Lower leg skin (tissue), 4 donors: ENCODE measurements at regions not wholly inside any gene's neighbourhood (a gene's known extent, or its start where the extent isn't known, plus 50 kb on each side); places are given as distances from the start of the nearest gene placed in this dataset.

Source experiments
- DNase-seq, 2 donors: peaks; one replicate each; pipeline ENCODE4 v3.0.0-alpha.2; 2019; ENCODE audit warnings: low spot score in 2 of 2
- H3K4me3 ChIP-seq: fragments of 200-600 bp; sonication (generic); 2 replicates; pipeline ENCODE4 v1.5.1; 2017; ENCODE audit warnings: mild to moderate bottlenecking, low read depth; ENCODE audit not compliant: poor library complexity, severe bottlenecking
- POLR2A ChIP-seq, 2 donors: fragments of 450-650 bp; IDR thresholded peaks; one replicate each; pipeline ENCODE4 v1.6.1; 2016 to 2017; ENCODE audit warnings: antibody characterized with exemption in 2 of 2, mild to moderate bottlenecking in 1 of 2, moderate library complexity in 1 of 2
- WGBS, 2 donors: methylation state at CpG; one replicate each; pipeline ENCODE4 v1.1.5; 2018; 5-methylcytosine and 5-hydroxymethylcytosine counted together
- intact Hi-C: fragments of 100-400 bp; cut with DNase I; formaldehyde crosslinking; loops from one replicate; pipeline ENCODE4 v1.15.0; 2023; ENCODE audit warnings: low total_unique reads
- TF ChIP-seq, protein P1 (sequence below), 3 donors: fragments of 450-650 bp; IDR thresholded peaks; one replicate each; pipeline ENCODE4 v1.5.1; 2016; ENCODE audit warnings: antibody characterized with exemption in 3 of 3, mild to moderate bottlenecking in 3 of 3, moderate library complexity in 2 of 3

DNA sequence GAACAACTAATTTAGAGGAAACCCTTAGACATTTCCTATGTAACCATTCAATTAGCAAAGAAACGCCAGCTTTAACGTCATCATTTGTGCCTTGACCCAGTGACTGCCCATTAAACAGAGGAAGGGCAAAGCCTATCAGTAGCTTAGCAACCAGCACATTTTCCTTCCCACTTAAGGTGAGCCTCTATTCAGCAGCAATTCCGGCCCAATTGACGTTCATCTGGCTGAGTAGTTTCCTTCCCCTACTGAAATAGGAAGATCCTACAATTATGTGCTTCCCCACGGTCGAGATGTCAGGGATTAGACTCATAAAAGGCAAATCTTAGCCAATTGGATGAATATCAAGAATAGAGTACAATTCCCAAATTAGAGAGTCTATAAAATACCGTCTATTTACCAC is 482.1 kb upstream of the ADAMTS5 start:
- 59 to 65% methylated on average over 7 of the region's 7 CpGs for WGBS, 2 donors

DNA sequence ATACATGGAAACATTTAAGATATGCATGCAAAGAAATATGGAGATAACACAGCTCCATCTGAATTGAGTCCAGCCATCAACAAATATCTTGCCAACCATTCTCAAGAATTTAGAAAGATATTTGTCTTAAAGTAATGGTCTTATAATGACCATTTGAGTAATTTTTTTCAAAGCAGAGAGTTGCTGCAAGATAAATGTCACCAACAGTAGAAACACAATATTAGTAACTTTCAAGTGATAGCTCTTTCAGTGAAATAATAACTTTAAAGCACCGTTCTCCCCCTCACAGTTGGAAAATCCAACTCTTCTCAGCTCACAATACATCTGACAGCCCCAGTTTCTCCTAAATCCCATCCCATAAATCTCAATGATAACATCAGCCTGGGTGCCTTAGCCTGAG is 481.0 kb upstream of the ADAMTS5 start:
- TF ChIP-seq, protein P1, sequence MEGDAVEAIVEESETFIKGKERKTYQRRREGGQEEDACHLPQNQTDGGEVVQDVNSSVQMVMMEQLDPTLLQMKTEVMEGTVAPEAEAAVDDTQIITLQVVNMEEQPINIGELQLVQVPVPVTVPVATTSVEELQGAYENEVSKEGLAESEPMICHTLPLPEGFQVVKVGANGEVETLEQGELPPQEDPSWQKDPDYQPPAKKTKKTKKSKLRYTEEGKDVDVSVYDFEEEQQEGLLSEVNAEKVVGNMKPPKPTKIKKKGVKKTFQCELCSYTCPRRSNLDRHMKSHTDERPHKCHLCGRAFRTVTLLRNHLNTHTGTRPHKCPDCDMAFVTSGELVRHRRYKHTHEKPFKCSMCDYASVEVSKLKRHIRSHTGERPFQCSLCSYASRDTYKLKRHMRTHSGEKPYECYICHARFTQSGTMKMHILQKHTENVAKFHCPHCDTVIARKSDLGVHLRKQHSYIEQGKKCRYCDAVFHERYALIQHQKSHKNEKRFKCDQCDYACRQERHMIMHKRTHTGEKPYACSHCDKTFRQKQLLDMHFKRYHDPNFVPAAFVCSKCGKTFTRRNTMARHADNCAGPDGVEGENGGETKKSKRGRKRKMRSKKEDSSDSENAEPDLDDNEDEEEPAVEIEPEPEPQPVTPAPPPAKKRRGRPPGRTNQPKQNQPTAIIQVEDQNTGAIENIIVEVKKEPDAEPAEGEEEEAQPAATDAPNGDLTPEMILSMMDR (IDR thresholded peaks at IDR 0.05), result no peak
- TF ChIP-seq POLR2A (IDR thresholded peaks at IDR 0.05), result no peak
- WGBS, 2 donors, result 84 to 88% methylated on average over 1 of the region's 1 CpG
- intact Hi-C loops, result no loop called here
- no peak for DNase-seq
- no peak overlapping the region for H3K4me3 ChIP-seq

More for the DNA sequence above, 482.1 kb upstream of the ADAMTS5 start:
- intact Hi-C loops, result no loop called here
- DNase-seq, result no peak
- no peak overlapping the region for H3K4me3 ChIP-seq
- TF ChIP-seq, protein P1 (IDR thresholded peaks at IDR 0.05), result no peak
- no peak for TF ChIP-seq POLR2A (IDR thresholded peaks at IDR 0.05)

DNA sequence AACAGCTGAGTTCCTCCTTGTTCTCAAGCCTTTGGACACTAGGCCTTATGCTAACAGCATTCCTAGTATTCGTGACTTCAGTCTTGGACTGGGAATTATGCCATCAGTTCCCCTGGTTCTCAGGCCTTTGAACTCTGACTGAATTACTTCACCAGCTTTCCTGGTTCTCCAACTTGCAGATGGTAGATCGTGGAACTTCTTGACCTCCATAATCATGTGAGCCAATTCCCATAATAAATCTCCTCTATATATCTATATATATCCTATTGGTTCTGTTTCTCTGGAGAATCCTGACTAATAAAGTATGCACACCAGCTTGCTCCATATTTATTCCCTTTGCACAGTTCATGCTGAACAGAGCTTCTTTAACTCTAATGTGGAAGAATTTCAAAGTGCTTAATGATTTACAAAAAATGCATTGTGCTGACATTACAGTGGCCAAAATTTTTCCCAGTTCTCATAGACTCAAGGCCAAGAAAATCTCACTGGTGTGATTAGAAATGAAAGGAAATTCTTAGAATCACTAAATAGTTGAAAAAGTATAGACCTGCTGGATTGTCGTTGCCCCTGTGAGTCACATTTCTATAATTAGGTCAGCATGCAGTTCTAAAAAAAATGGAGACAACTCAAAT is 462.9 kb upstream of the ADAMTS5 start:
- WGBS, 2 donors, result 29 to 36% methylated on average over 3 of the region's 3 CpGs
- intact Hi-C loops, result no loop called here
- no peak overlapping the region for H3K4me3 ChIP-seq
- no peak for DNase-seq
- TF ChIP-seq, protein P1 (IDR thresholded peaks at IDR 0.05), result no peak
- TF ChIP-seq POLR2A (IDR thresholded peaks at IDR 0.05), result no peak

DNA sequence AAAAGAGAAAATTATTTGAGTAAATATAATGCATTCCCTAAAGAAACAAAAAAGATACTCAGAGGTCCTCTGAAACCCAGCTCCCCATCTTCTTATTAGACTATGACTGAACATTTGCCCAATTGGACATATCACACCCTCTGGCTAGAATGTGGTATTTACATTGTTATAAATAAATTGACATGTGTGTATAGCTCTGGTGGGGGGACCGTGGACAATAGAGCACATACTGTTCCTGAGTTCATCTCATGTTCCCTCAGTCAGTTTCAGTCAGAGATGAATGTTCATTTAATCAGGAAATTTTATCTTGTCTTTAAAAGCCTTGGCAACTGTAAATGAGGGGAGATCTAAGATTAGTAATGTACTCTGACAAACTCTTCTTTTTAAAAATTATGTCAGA is 459.3 kb upstream of the ADAMTS5 start:
- no peak overlapping the region for H3K4me3 ChIP-seq
- TF ChIP-seq, protein P1 (IDR thresholded peaks at IDR 0.05), result no peak
- no peak for TF ChIP-seq POLR2A (IDR thresholded peaks at IDR 0.05)
- 30 to 37% methylated on average over 1 of the region's 1 CpG for WGBS, 2 donors
- no peak for DNase-seq
- intact Hi-C loops, result no loop called here

DNA sequence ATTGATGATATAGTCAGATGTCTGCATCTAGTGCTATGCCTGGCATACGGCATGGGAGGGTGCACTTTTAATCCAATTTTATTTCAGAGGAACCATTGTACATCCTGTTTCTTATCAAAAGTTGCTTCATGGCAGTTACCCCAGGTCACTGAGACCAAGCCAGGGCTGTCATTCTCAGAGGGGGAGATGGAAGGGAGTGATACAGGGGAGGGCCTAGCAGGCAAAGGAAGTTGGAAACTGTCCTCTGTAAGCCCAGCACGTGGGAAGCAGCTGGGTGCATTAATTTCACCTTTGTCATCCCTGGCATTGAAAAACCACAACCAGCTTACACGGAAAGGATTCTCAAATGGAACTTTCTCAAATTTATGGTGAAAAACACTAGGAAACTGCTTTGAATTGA is 458.7 kb upstream of the ADAMTS5 start:
- H3K4me3 ChIP-seq, result no peak overlapping the region
- no peak for DNase-seq
- intact Hi-C loops, result no loop called here
- WGBS, 2 donors, result 36 to 55% methylated on average over 3 of the region's 3 CpGs
- TF ChIP-seq, protein P1 (IDR thresholded peaks at IDR 0.05), result no peak
- no peak for TF ChIP-seq POLR2A (IDR thresholded peaks at IDR 0.05)

DNA sequence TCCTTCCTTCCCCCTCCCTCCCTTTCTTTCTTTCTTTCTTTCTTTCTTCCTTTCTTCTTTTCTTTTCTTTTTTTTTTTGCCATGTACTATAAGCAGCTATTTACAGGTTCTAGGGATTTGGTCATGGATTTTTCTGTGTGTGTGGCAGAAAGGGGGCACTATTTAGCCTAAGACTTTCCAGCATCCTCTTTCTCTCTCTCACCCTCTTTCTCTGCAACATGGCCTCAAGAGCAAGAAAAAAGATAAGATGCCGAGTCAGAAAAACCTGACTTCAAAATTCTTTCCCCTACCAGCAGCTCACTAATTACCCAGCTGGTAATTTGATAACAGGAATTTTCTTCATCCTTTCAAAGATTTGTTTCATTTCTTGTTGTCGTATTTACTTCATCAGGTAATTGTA is 458.3 kb upstream of the ADAMTS5 start:
- WGBS, 2 donors, result 61 to 90% methylated on average over 2 of the region's 2 CpGs
- TF ChIP-seq, protein P1 (IDR thresholded peaks at IDR 0.05), result no peak
- no peak for TF ChIP-seq POLR2A (IDR thresholded peaks at IDR 0.05)
- DNase-seq, result no peak
- H3K4me3 ChIP-seq, result no peak overlapping the region
- intact Hi-C loops, result no loop called here
